ENCODE measurements at regions not wholly inside any gene's neighbourhood (a gene's known extent, or its start where the extent isn't known, plus 50 kb on each side); places are given as distances from the start of the nearest gene placed in this dataset.
A peak's percentile ranks its signal among the peaks of the same experiment; 100 is the strongest.

- H2BK20ac ChIP-seq (ENCODE audit: low read length): no peak overlapping the region
- no peak overlapping the region for H2BK12ac ChIP-seq (ENCODE audit: low read depth, low read length)
- no peak overlapping the region for H4K91ac ChIP-seq (replicated peaks; ENCODE audit: insufficient read length, low read length)
- no peak overlapping the region for H3K9ac ChIP-seq (replicated peaks in 1 of 4; ENCODE audit: extremely low read depth in 1 of 4, low read depth in 3 of 4, low read length in 3 of 4)
- H3K9me3 ChIP-seq (ENCODE audit: insufficient read depth in 2 of 2, low read depth in 1 of 2, low read length in 1 of 2): no peaks in the 10 kb centered on the region
- no peak overlapping the region for H4K8ac ChIP-seq (ENCODE audit: extremely low read depth, insufficient read depth, low read length)
- H3K36me3 ChIP-seq (ENCODE audit: control insufficient read depth in 2 of 4, insufficient read depth in 4 of 4, low read length in 3 of 4): no peaks in the 10 kb centered on the region
- no peak overlapping the region for H2BK15ac ChIP-seq (ENCODE audit: low read length)
- H3K4ac ChIP-seq (replicated peaks; ENCODE audit: insufficient read length, low read depth, low read length): no peak overlapping the region
- no peak overlapping the region for H2BK5ac ChIP-seq (ENCODE audit: low read depth, low read length)
- H3K4me1 ChIP-seq (replicated peaks in 1 of 4; ENCODE audit: control insufficient read depth in 3 of 4, insufficient read depth in 4 of 4, low read length in 3 of 4): peaks cover 0 to 6% (median 0%) of the 10 kb centered on the region in 4 experiments; a peak in 1 of 7 replicates
- no peak overlapping the region for H3K23ac ChIP-seq (ENCODE audit: insufficient read length)
- H3K23me2 ChIP-seq (ENCODE audit: low read depth, low read length): no peaks in the 10 kb centered on the region
- no peak overlapping the region for H3K14ac ChIP-seq (ENCODE audit: insufficient read length)
- DNase-seq (ENCODE audit: low read depth in 1 of 2, low spot score in 2 of 2) (peak in 1 of 2 experiments; percentile 39), FAIRE-seq (no peak)
- TF ChIP-seq RBBP5 (IDR thresholded peaks at IDR 0.05; ENCODE audit: borderline replicate concordance, low read depth, low read length): no peak
- TF ChIP-seq JUND (IDR thresholded peaks at IDR 0.05; ENCODE audit: low read length): no peak
- TF ChIP-seq EGR1 (IDR thresholded peaks at IDR 0.05; ENCODE audit: borderline replicate concordance, low read depth, low read length): no peak
- no peak for TF ChIP-seq KDM5A (IDR thresholded peaks at IDR 0.05; ENCODE audit: low read length)
- no peak for TF ChIP-seq SAP30 (IDR thresholded peaks at IDR 0.05; ENCODE audit: insufficient read depth, insufficient replicate concordance, low read length)
- TF ChIP-seq USF2 (IDR thresholded peaks at IDR 0.05; ENCODE audit: low read length): no peak
- TF ChIP-seq TAF1 (IDR thresholded peaks at IDR 0.05; ENCODE audit: low read depth, low read length): no peak
- TF ChIP-seq RNF2 (IDR thresholded peaks at IDR 0.05; ENCODE audit: borderline replicate concordance, low read depth, low read length, missing control alignments, poor library complexity, severe bottlenecking): no peak
- TF ChIP-seq SIRT6 (IDR thresholded peaks at IDR 0.05; ENCODE audit: low read length): no peak
- TF ChIP-seq TAF7 (optimal IDR thresholded peaks at IDR 0.05; ENCODE audit: borderline replicate concordance, low read depth, low read length): no peak
- TF ChIP-seq JUN (IDR thresholded peaks at IDR 0.05; ENCODE audit: low read depth, low read length): no peak
- TF ChIP-seq HDAC6 (IDR thresholded peaks at IDR 0.05; ENCODE audit: low read depth, low read length): no peak
- no peak for TF ChIP-seq SP2 (IDR thresholded peaks at IDR 0.05; ENCODE audit: low read length)
- H3K4me3 ChIP-seq (ENCODE audit: extremely low read depth in 1 of 4, insufficient read depth in 2 of 4, low read depth in 3 of 4, low read length in 4 of 4): no peak overlapping the region
- H2AFZ ChIP-seq (ENCODE audit: low read length): no peak overlapping the region
- POLR2A ChIA-PET (ENCODE audit: partially characterized antibody): no interaction called here
- H3K18ac ChIP-seq (ENCODE audit: extremely low read depth, low read length): no peak overlapping the region
- no peak overlapping the region for H2BK120ac ChIP-seq (replicated peaks; ENCODE audit: low read depth, low read length)
- CTCF ChIA-PET (ENCODE audit: partially characterized antibody): interaction anchor here (0.8 to 5.6 kb wide), 10 partner anchors 11 to 254 kb away, joined by 3 to 32 read pairs (median 3); no protein-coding TSS in a partner anchor
- 0 out of 2 replicates have a peak overlapping the region, but pooled peaks have one; percentile 15 for H2AK5ac ChIP-seq (ENCODE audit: low read depth, low read length)
- no peak overlapping the region for H4K5ac ChIP-seq (ENCODE audit: insufficient read length, low read depth, low read length)
- no peaks in the 10 kb centered on the region for H3K79me1 ChIP-seq (ENCODE audit: low read depth, low read length)
- 88% methylated on average over 5 of the region's 5 CpGs; no CpG with 5 or more reads in 1 of the 2 experiments for WGBS, 2 experiments (ENCODE audit: extremely low coverage in 1 of 2, insufficient coverage in 1 of 2, insufficient read length in 1 of 2, insufficient replicate concordance in 2 of 2, low coverage in 1 of 2, low lambda C conversion rate in 2 of 2, missing lambda C conversion rate in 1 of 2)
- no peak overlapping the region for H3K27ac ChIP-seq (ENCODE audit: low read depth, low read length)
- no peak overlapping the region for H3K4me2 ChIP-seq (ENCODE audit: insufficient read depth in 1 of 2, low read depth in 2 of 2, low read length in 2 of 2)
- H4K20me1 ChIP-seq (replicated peaks in 1 of 2; ENCODE audit: control insufficient read depth in 1 of 2, insufficient read depth in 2 of 2, low read length in 2 of 2): no peaks in the 10 kb centered on the region
- H3K79me2 ChIP-seq (ENCODE audit: control insufficient read depth in 1 of 2, insufficient read depth in 2 of 2, low read length in 2 of 2): no peaks in the 10 kb centered on the region
- H3K56ac ChIP-seq (replicated peaks; ENCODE audit: insufficient read length, low read depth, low read length): no peak overlapping the region
- no peaks in the 10 kb centered on the region for H3K27me3 ChIP-seq (replicated peaks in 1 of 4; ENCODE audit: control insufficient read depth in 3 of 4, extremely low read depth in 1 of 4, insufficient read depth in 3 of 4, low read length in 3 of 4)
These were observed 172.6 kb downstream of the FGF18 start for GRCh38 chr5:171592076-171592475.

Measured in H1 (cell line).